HepG2 (cell line): ENCODE measurements at regions not wholly inside any gene's neighbourhood (a gene's known extent, or its start where the extent isn't known, plus 50 kb on each side); places are given as distances from the start of the nearest gene placed in this dataset.

ENCODE experiments used
- ATAC-seq: fragments of 200-7000 bp; cut with Tn5 transposase; 3 replicates; pipeline ENCODE4 v1.9.1; 2020; ENCODE audit warnings: mild to moderate bottlenecking, moderate library complexity
- BruUV-seq: library from RNA; stranded (reverse); fragments of 400-500 nt; replicated peaks from 2 replicates; lab custom pipeline; 2021; lab: Mats Ljungman, UMichigan
- CTCF ChIA-PET: fragments of 300-600 bp; formaldehyde crosslinking; extraction: SDS; loops from one replicate; lab custom pipeline; 2021; ENCODE audit warnings: low total read pairs, inconsistent platforms, low intra/inter-chr PET ratio; lab: Yijun Ruan, JAX
- POLR2A ChIA-PET: fragments of 350-600 bp; sonication (Branson Sonifier 250); formaldehyde crosslinking; loops from one replicate; lab custom pipeline; 2020; ENCODE audit warnings: antibody characterized with exemption, inconsistent platforms; lab: Yijun Ruan, JAX
- DNase-seq: peaks from one replicate; pipeline ENCODE4 v3.0.0-alpha.2; 2015; ENCODE audit warnings: low spot score
- FAIRE-seq: peaks from 3 replicates; lab custom pipeline; 2011; peaks lifted over from hg19 to GRCh38; lab: Jason Lieb, UNC
- H2AFZ ChIP-seq: one replicate; pipeline ENCODE4 v1.6.1; 2011; ENCODE audit warnings: low read length, inconsistent platforms
- H3K27ac ChIP-seq: fragments of 300-600 bp; 3 replicates; pipeline ENCODE4 v1.8.0; 2011; ENCODE audit warnings: mixed run types, mild to moderate bottlenecking, mixed read lengths, low read length, inconsistent platforms; ENCODE audit not compliant: insufficient read depth; ENCODE audit errors: extremely low read length
- H3K27me3 ChIP-seq, 2 experiments: fragments of 200-600 bp in 1 of 2; 2 replicates in 1 of 2; 3 replicates in 1 of 2; pipeline versions ENCODE4 v1.6.0 to v1.8.0; 2011; ENCODE audit warnings: low read length in 2 of 2, mild to moderate bottlenecking in 2 of 2, moderate library complexity in 2 of 2, inconsistent platforms in 1 of 2; ENCODE audit not compliant: insufficient read depth in 2 of 2, control insufficient read depth in 1 of 2
- H3K36me3 ChIP-seq, 2 experiments: fragments of 200-600 bp in 1 of 2; replicated peaks in 1 of 2; 2 replicates in 1 of 2; 3 replicates in 1 of 2; pipeline versions ENCODE4 v1.5.1 to v1.8.0; 2011; ENCODE audit warnings: low read length in 2 of 2, inconsistent platforms in 1 of 2; ENCODE audit not compliant: insufficient read depth in 2 of 2, control insufficient read depth in 1 of 2
- H3K4me1 ChIP-seq: 2 replicates; pipeline ENCODE4 v1.5.1; 2012; ENCODE audit warnings: low read length, inconsistent platforms; ENCODE audit not compliant: insufficient read depth
- H3K4me2 ChIP-seq: 2 replicates; pipeline ENCODE4 v1.6.0; 2011; ENCODE audit warnings: low read depth, low read length, inconsistent platforms
- H3K4me3 ChIP-seq, 3 experiments: fragments of 200-600 bp in 1 of 3; sonication (generic), shearing (Covaris generic) in 1 of 3; replicated peaks in 1 of 3; 2 replicates each; pipeline ENCODE4 v1.5.1; 2011 to 2016; ENCODE audit warnings: low read length in 3 of 3, inconsistent platforms in 2 of 3, low read depth in 2 of 3, mild to moderate bottlenecking in 2 of 3, control low read depth in 1 of 3, mixed read lengths in 1 of 3; ENCODE audit not compliant: insufficient read depth in 1 of 3
- H3K79me2 ChIP-seq: one replicate; pipeline ENCODE4 v1.6.1; 2011; ENCODE audit warnings: low read length, inconsistent platforms; ENCODE audit not compliant: insufficient read depth
- H3K9ac ChIP-seq: 2 replicates; pipeline ENCODE4 v1.6.0; 2011; ENCODE audit warnings: mild to moderate bottlenecking, low read depth, low read length, inconsistent platforms; ENCODE audit not compliant: insufficient read depth
- H3K9me3 ChIP-seq: 2 replicates; pipeline ENCODE4 v1.5.1; 2012; ENCODE audit warnings: mild to moderate bottlenecking, low read length
- H4K20me1 ChIP-seq: 2 replicates; pipeline ENCODE4 v1.6.0; 2011; ENCODE audit warnings: inconsistent platforms, mild to moderate bottlenecking, low read length, moderate library complexity; ENCODE audit not compliant: insufficient read depth
- CBX1 ChIP-seq: IDR thresholded peaks from one replicate; pipeline ENCODE4 v1.6.1; 2016; ENCODE audit warnings: antibody characterized with exemption, low read depth
- MAZ ChIP-seq, 2 experiments: sonication (generic) in 1 of 2; formaldehyde crosslinking in 1 of 2; IDR thresholded peaks; 2 replicates each; pipeline versions ENCODE4 v1.5.0 to v1.6.1; 2012 to 2020; ENCODE audit warnings: low read depth in 2 of 2, mild to moderate bottlenecking in 2 of 2, borderline replicate concordance in 1 of 2, improper control_type of control experiment in 1 of 2, low read length in 1 of 2, missing genetic modification reagents in 1 of 2, moderate library complexity in 1 of 2
- MED8 ChIP-seq: sonication (generic); formaldehyde crosslinking; IDR thresholded peaks from 2 replicates; pipeline ENCODE4 v1.8.1; 2023; ENCODE audit warnings: mild to moderate bottlenecking, missing genetic modification reagents; ENCODE audit not compliant: insufficient replicate concordance
- ZBTB1 ChIP-seq: sonication (generic); formaldehyde crosslinking; IDR thresholded peaks from 2 replicates; pipeline ENCODE4 v1.4.0; 2020; ENCODE audit warnings: missing genetic modification reagents, borderline replicate concordance
- ZNF766 ChIP-seq: sonication (generic); formaldehyde crosslinking; IDR thresholded peaks from 2 replicates; pipeline ENCODE4 v1.5.0; 2020; ENCODE audit warnings: missing genetic modification reagents, borderline replicate concordance
- ZNF768 ChIP-seq: sonication (generic); formaldehyde crosslinking; IDR thresholded peaks from 2 replicates; pipeline ENCODE4 v1.4.0; 2020; ENCODE audit warnings: missing genetic modification reagents
- ZSCAN30 ChIP-seq: sonication (generic); formaldehyde crosslinking; IDR thresholded peaks from 2 replicates; pipeline ENCODE4 v1.5.0; 2020; ENCODE audit warnings: mild to moderate bottlenecking, missing genetic modification reagents
- WGBS: methylation state at CpG from one replicate; pipeline ENCODE4 v1.1.6; 2017; ENCODE audit warnings: low lambda C conversion rate; 5-methylcytosine and 5-hydroxymethylcytosine counted together
- in situ Hi-C: cut with HindIII; loops from 2 replicates; pipeline ENCODE4 v1.10.0; 2017; ENCODE audit warnings: low pct_unique_long_range_greater_than_20kb; ENCODE audit not compliant: extremely low pct_ligation_motif_present
- intact Hi-C: fragments of 100-400 bp; cut with micrococcal nuclease; formaldehyde crosslinking; loops from one replicate; pipeline ENCODE4 v1.10.0; 2022; ENCODE audit not compliant: unreplicated experiment
- TF ChIP-seq, protein P1 (sequence below): sonication (generic); formaldehyde crosslinking; IDR thresholded peaks from 2 replicates; pipeline ENCODE4 v1.5.1; 2020; ENCODE audit warnings: mild to moderate bottlenecking, missing genetic modification reagents, borderline replicate concordance
- TF ChIP-seq, protein P2 (sequence below): sonication (generic); formaldehyde crosslinking; IDR thresholded peaks from 2 replicates; pipeline ENCODE4 v1.4.0; 2020; ENCODE audit warnings: low read depth, mild to moderate bottlenecking, missing genetic modification reagents

DNA sequence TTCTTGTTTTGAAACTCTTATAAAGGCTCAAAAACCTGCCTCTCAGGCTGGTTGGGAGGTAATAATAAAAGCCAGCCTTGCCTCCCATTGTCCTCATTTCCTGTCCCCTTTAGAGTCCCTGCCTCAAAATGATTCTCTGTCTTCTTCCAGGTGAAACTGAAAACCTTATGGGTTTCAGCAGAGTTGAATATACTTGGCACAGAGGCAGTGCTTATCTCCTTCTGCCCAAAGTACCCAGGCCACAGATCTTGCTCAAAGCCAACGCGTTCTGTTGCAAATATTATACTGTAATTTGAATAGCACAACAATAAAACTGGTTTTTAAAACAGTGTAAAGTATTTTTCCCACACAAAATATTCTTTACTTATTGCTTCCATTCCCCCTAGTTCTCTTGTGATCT is 183.1 kb upstream of the GIMD1 start:
- FAIRE-seq, result no peak
- ChIA-PET POLR2A (no interaction called here), CTCF (no interaction called here)
- Histone ChIP-seq H3K9me3 (no peaks in the 10 kb centered on the region), H3K79me2 (no peaks in the 10 kb centered on the region), H3K4me2 (no peak overlapping the region), H3K9ac (no peak overlapping the region), H3K36me3 (no peaks in the 10 kb centered on the region), H3K4me1 (no peaks in the 10 kb centered on the region), H3K27me3 (no peaks in the 10 kb centered on the region), H3K27ac (no peak overlapping the region), H4K20me1 (no peaks in the 10 kb centered on the region), H2AFZ (no peak overlapping the region), H3K4me3 (no peak overlapping the region)
- no peak for TF ChIP-seq MAZ (IDR thresholded peaks at IDR 0.05; ENCODE audit: borderline replicate concordance, low read depth, low read length)
- no peak for TF ChIP-seq MAZ (CRISPR knock-in tag; IDR thresholded peaks at IDR 0.05; ENCODE audit: low read depth)
- TF ChIP-seq, protein P1, sequence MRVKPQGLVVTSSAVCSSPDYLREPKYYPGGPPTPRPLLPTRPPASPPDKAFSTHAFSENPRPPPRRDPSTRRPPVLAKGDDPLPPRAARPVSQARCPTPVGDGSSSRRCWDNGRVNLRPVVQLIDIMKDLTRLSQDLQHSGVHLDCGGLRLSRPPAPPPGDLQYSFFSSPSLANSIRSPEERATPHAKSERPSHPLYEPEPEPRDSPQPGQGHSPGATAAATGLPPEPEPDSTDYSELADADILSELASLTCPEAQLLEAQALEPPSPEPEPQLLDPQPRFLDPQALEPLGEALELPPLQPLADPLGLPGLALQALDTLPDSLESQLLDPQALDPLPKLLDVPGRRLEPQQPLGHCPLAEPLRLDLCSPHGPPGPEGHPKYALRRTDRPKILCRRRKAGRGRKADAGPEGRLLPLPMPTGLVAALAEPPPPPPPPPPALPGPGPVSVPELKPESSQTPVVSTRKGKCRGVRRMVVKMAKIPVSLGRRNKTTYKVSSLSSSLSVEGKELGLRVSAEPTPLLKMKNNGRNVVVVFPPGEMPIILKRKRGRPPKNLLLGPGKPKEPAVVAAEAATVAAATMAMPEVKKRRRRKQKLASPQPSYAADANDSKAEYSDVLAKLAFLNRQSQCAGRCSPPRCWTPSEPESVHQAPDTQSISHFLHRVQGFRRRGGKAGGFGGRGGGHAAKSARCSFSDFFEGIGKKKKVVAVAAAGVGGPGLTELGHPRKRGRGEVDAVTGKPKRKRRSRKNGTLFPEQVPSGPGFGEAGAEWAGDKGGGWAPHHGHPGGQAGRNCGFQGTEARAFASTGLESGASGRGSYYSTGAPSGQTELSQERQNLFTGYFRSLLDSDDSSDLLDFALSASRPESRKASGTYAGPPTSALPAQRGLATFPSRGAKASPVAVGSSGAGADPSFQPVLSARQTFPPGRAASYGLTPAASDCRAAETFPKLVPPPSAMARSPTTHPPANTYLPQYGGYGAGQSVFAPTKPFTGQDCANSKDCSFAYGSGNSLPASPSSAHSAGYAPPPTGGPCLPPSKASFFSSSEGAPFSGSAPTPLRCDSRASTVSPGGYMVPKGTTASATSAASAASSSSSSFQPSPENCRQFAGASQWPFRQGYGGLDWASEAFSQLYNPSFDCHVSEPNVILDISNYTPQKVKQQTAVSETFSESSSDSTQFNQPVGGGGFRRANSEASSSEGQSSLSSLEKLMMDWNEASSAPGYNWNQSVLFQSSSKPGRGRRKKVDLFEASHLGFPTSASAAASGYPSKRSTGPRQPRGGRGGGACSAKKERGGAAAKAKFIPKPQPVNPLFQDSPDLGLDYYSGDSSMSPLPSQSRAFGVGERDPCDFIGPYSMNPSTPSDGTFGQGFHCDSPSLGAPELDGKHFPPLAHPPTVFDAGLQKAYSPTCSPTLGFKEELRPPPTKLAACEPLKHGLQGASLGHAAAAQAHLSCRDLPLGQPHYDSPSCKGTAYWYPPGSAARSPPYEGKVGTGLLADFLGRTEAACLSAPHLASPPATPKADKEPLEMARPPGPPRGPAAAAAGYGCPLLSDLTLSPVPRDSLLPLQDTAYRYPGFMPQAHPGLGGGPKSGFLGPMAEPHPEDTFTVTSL, result no peak
- TF ChIP-seq ZBTB1 (CRISPR knock-in tag), result no peak
- no peak for TF ChIP-seq CBX1
- no peak for TF ChIP-seq ZNF766 (CRISPR knock-in tag)
- no peak for TF ChIP-seq ZNF768
- no peak for TF ChIP-seq MED8 (CRISPR knock-in tag)
- TF ChIP-seq ZSCAN30 (CRISPR knock-in tag), result no peak
- TF ChIP-seq, protein P2, sequence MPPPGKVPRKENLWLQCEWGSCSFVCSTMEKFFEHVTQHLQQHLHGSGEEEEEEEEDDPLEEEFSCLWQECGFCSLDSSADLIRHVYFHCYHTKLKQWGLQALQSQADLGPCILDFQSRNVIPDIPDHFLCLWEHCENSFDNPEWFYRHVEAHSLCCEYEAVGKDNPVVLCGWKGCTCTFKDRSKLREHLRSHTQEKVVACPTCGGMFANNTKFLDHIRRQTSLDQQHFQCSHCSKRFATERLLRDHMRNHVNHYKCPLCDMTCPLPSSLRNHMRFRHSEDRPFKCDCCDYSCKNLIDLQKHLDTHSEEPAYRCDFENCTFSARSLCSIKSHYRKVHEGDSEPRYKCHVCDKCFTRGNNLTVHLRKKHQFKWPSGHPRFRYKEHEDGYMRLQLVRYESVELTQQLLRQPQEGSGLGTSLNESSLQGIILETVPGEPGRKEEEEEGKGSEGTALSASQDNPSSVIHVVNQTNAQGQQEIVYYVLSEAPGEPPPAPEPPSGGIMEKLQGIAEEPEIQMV (CRISPR knock-in tag), result no peak
- BruUV-seq, result no TSS peak
- DNase-seq, result no peak
- intact Hi-C loops, result no loop called here
- ATAC-seq, result no peak
- 45% methylated on average over 2 of the region's 2 CpGs for WGBS
- in situ Hi-C loops, result no loop called here
